GM10248 (cell line): ENCODE measurements at regions not wholly inside any gene's neighbourhood (a gene's known extent, or its start where the extent isn't known, plus 50 kb on each side); places are given as distances from the start of the nearest gene placed in this dataset.
"Not testable (repeated sequence)": the region's sequence is repeated elsewhere in the genome, so short reads cannot be mapped to it uniquely, and the experiment has no call there.

ENCODE experiments used
- CTCF ChIA-PET: fragments of 300-600 bp; sonication (Branson Sonifier 250); formaldehyde crosslinking; extraction: SDS; loops from one replicate; lab custom pipeline; 2021; ENCODE audit warnings: antibody characterized with exemption; lab: Yijun Ruan, JAX
- POLR2A ChIA-PET: fragments of 350-650 bp; sonication (Branson Sonifier 250); formaldehyde crosslinking; extraction: SDS; loops from one replicate; lab custom pipeline; 2020; ENCODE audit warnings: antibody characterized with exemption; lab: Yijun Ruan, JAX
- DNase-seq: peaks from one replicate; pipeline ENCODE4 v3.0.0; 2012; ENCODE audit errors: extremely low spot score
- CTCF ChIP-seq: IDR thresholded peaks from 2 replicates; pipeline ENCODE4 v1.5.1; 2012; ENCODE audit warnings: mild to moderate bottlenecking, low read depth; ENCODE audit errors: extremely low read depth, missing control alignments, control extremely low read depth

DNA sequence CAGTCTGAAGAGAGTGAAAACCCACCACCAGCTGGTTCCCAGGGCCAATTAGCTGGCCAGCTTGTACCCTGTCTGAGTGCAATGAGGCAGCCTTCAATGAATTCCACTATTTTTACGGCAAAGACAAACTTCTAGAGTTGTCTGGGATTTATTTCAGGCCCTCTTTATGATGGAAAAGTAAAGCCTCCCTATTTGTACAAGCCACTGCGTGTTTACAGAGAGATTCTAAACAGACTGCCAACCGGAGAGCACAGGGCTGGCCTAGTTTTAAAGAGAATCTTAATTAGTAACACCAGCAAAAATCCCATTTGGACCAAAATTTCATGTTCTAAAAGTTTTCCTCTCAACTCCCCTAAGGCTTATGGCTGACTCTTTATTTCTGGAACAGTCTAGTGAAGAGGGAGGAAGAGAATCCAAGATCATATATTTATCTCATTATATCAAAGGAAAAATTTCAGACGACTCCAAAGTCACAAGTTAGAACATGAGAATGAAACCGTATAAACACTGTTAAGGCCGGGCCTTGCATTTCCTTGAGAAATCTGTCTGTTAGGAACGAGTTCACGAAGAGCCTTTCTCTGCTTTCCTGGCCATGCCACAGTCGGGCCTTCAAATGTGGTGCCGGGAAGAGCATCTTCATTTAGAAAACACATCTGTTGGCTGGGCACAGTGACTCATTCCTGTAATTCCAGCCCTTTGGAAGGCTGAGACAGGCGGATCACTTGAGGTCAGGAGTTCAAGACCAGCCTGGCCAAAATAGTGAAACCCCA, 724.6 kb upstream of the NRP1 start:
- CTCF ChIA-PET: interaction anchor here (1.8 kb wide), 1 partner anchor 12 kb away, joined by 5 read pairs; no protein-coding TSS in a partner anchor
- POLR2A ChIA-PET: no interaction called here
- TF ChIP-seq CTCF: no peak
- no peak for DNase-seq

DNA sequence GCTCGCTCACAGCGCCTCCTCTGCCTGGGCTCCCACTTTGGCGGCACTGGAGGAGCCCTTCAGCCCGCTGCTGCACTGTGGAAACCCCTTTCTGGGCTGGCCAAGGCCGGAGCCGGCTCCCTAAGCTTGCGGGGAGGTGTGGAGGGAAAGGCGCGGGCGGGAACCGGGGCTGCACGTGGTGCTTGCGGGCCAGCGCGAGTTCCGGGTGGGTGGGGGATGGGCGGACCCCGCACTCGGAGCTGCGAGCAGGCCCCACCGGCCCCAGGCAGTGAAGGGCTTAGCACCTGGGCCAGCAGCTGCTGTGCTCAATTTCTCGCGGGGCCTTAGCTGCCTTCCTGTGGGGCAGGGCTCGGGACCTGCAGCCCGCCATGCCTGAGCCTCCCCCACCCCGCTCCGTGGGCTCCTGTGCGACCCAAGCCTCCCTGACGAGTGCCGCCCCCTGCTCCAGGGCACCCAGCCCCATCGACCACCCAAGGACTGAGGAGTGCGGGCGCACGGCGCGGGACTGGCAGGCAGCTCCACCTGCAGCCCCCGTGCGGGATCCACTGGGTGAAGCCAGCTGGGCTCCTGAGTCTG, 721.0 kb upstream of the NRP1 start:
- CTCF ChIA-PET, POLR2A ChIA-PET, DNase-seq: not testable (repeated sequence)

DNA sequence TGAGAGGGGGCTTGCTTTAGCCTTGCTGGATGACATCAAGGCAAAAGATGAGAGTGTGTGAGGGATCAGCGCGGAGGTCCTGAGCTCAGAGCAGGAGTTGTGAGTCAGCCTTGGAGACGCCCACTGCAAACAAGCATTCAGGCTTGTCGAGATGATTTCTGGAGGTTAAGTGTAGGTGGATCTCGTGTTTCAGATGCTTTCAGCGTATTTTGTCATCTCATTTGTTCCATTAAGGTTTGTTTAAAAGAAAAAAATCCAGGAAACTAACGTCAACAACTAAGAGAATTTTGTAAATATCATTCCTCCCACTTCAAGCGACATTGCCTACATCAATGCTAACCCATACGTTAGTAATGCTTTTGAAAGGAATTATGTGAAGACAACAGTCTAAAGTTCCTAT, 715.4 kb upstream of the NRP1 start:
- TF ChIP-seq CTCF: no peak
- CTCF ChIA-PET: no interaction called here
- POLR2A ChIA-PET: no interaction called here
- DNase-seq: no peak

GRCh38 chr10:34049469-34049868, 715.0 kb upstream of the NRP1 start:
- ChIA-PET POLR2A (no interaction called here), CTCF (no interaction called here)
- DNase-seq: no peak
- no peak for TF ChIP-seq CTCF

DNA sequence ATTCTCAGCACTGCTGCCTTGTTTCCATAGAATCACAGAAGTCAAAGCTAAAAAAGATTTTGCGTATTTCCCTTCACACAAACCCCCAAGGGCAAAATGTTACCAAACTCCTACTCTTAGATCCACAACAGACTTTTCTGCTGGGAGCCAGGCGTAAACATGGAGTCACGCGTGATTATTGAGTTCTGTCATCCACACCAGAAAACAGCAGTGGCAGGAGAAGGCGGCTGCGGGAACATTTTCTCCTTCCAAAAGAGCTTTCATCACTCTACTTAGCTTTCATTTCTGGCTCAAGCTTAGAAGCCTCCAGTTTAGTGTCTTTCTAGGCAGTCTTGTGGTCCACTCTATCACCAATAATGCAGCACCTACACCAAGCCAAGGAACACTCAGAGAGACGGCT, 712.9 kb upstream of the NRP1 start:
- TF ChIP-seq CTCF: no peak
- ChIA-PET CTCF (interaction anchor here (2.2 kb wide), 1 partner anchor 10 kb away, joined by 5 read pairs; no protein-coding TSS in a partner anchor), POLR2A (no interaction called here)
- no peak for DNase-seq

DNA sequence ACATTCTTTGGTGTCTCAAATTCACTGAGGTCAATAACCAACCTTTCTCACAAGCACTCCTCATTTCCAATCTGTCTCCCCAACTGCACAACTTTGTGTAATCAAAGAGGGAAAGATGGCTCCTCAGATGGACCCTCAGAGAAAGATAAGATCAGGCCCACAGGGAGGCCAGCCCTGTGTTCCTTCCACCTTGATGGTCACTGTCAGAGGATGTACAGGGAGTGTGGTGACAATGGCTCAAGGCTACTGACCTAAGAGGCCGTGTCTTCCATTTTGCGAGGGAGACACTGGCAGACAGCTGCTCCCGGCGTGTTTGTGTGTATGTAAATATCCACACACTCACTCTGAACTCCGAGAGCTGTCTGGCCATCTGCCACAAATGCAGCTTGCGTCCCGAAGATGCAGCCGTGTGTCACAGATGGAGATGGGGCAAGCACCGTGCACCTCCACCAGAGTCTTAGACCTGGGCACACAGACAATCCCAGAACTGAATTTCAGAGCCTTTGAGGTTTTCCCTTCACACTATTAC, 712.1 kb upstream of the NRP1 start:
- POLR2A ChIA-PET: no interaction called here
- no peak for TF ChIP-seq CTCF
- DNase-seq: no peak
- CTCF ChIA-PET: interaction anchor here (2.2 kb wide), 1 partner anchor 11 kb away, joined by 5 read pairs; no protein-coding TSS in a partner anchor
